ENCODE measurements at regions not wholly inside any gene's neighbourhood (a gene's known extent, or its start where the extent isn't known, plus 50 kb on each side); places are given as distances from the start of the nearest gene placed in this dataset.

- no peaks in the 10 kb centered on the region for H3K36me3 ChIP-seq (ENCODE audit: control insufficient read depth, insufficient read depth, low read length)
- H3K4me1 ChIP-seq (ENCODE audit: control insufficient read depth, insufficient read depth, low read length), result peaks cover 8% of the 10 kb centered on the region
- no peaks in the 10 kb centered on the region for H3K9me3 ChIP-seq (ENCODE audit: control insufficient read depth, low read length)
- H3K27ac ChIP-seq (ENCODE audit: insufficient read depth, low read depth, low read length, poor library complexity, severe bottlenecking), result no peak overlapping the region
- WGBS, 2 experiments, result 83 to 89% methylated on average over 10 to 11 of the region's 11 CpGs
- H3K27me3 ChIP-seq (ENCODE audit: control insufficient read depth, insufficient read depth, low read length, poor library complexity, severe bottlenecking), result no peaks in the 10 kb centered on the region
- H3K4me3 ChIP-seq (ENCODE audit: insufficient read depth, low read depth, low read length), result no peak overlapping the region
Measured at GRCh38 chr7:26614503-26614902, 249.9 kb downstream of the SKAP2 start.

- H3K4me1 ChIP-seq (ENCODE audit: control insufficient read depth, insufficient read depth, low read length), result peaks cover 8% of the 10 kb centered on the region
- no peaks in the 10 kb centered on the region for H3K36me3 ChIP-seq (ENCODE audit: control insufficient read depth, insufficient read depth, low read length)
- H3K9me3 ChIP-seq (ENCODE audit: control insufficient read depth, low read length), result no peaks in the 10 kb centered on the region
- H3K27ac ChIP-seq (ENCODE audit: insufficient read depth, low read depth, low read length, poor library complexity, severe bottlenecking), result no peak overlapping the region
- no peak overlapping the region for H3K4me3 ChIP-seq (ENCODE audit: insufficient read depth, low read depth, low read length)
- WGBS, 2 experiments, result 87 to 89% methylated on average over 7 of the region's 7 CpGs
- no peaks in the 10 kb centered on the region for H3K27me3 ChIP-seq (ENCODE audit: control insufficient read depth, insufficient read depth, low read length, poor library complexity, severe bottlenecking)
Measured at GRCh38 chr7:26616235-26616634, 248.2 kb downstream of the SKAP2 start.

DNA sequence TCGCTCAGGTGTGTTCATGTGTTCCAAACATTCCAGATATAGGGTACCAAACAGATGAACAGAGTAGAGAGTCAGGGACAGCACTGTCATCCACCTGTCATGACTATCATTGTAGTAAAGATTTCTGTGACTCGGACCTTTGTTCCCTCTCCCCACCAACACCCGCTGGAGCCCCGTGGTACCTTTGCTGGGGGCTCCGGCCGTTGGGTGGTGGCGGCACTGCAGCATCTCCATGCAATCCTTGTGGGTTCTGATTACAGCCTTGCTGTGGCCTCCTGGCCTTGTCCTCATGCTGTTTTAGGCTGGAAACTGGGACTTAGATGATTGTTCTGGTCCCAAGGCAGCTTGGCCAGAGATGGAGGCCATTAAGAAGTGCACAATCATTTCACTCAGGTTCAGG lies 247.3 kb downstream of the SKAP2 start:
- Histone ChIP-seq H3K27me3 (ENCODE audit: control insufficient read depth, insufficient read depth, low read length, poor library complexity, severe bottlenecking) (no peaks in the 10 kb centered on the region), H3K4me3 (ENCODE audit: insufficient read depth, low read depth, low read length) (no peak overlapping the region), H3K9me3 (ENCODE audit: control insufficient read depth, low read length) (no peaks in the 10 kb centered on the region), H3K36me3 (ENCODE audit: control insufficient read depth, insufficient read depth, low read length) (no peaks in the 10 kb centered on the region), H3K27ac (ENCODE audit: insufficient read depth, low read depth, low read length, poor library complexity, severe bottlenecking) (no peak overlapping the region), H3K4me1 (ENCODE audit: control insufficient read depth, insufficient read depth, low read length) (peaks cover 8% of the 10 kb centered on the region)
- WGBS, 2 experiments, result 87 to 88% methylated on average over 7 of the region's 7 CpGs

All from ectodermal cell (in vitro differentiated cells).